Neural cell (in vitro differentiated cells): ENCODE measurements at regions not wholly inside any gene's neighbourhood (a gene's known extent, or its start where the extent isn't known, plus 50 kb on each side); places are given as distances from the start of the nearest gene placed in this dataset.

Experiments
- H2AFZ ChIP-seq: fragments of 200-600, 300-800 bp; sonication (generic), shearing (Covaris generic); 2 replicates; pipeline ENCODE4 v1.6.0; 2014; ENCODE audit warnings: low read depth, mild to moderate bottlenecking, antibody characterized with exemption, low read length, moderate library complexity
- H3F3A ChIP-seq: fragments of 200-600 bp; shearing (Covaris generic); 2 replicates; pipeline ENCODE4 v1.6.1; 2016; ENCODE audit warnings: mild to moderate bottlenecking, moderate library complexity, mixed read lengths, antibody characterized with exemption, low read length; ENCODE audit not compliant: insufficient read depth, poor library complexity, severe bottlenecking
- H3K27ac ChIP-seq: fragments of 200-600, 300-800 bp; sonication (generic), shearing (Covaris generic); 2 replicates; pipeline ENCODE4 v1.5.1; 2014; ENCODE audit warnings: mild to moderate bottlenecking, low read length, moderate library complexity
- H3K27me3 ChIP-seq: fragments of 300-800, 200-600 bp; sonication (generic), shearing (Covaris generic); 2 replicates; pipeline ENCODE4 v1.6.0; 2014; ENCODE audit warnings: mild to moderate bottlenecking, low read depth, low read length, moderate library complexity; ENCODE audit not compliant: insufficient read depth
- H3K36me3 ChIP-seq: fragments of 300-800, 200-600 bp; sonication (generic), shearing (Covaris generic); 2 replicates; pipeline ENCODE4 v1.5.1; 2014; ENCODE audit warnings: mild to moderate bottlenecking, antibody characterized with exemption, low read length, moderate library complexity; ENCODE audit not compliant: insufficient read depth
- H3K4me2 ChIP-seq: fragments of 300-800, 200-600 bp; sonication (generic), shearing (Covaris generic); 2 replicates; pipeline ENCODE4 v1.6.0; 2014; ENCODE audit warnings: mild to moderate bottlenecking, low read length
- H3K4me3 ChIP-seq: fragments of 300-800, 200-600 bp; sonication (generic), shearing (Covaris generic); 2 replicates; pipeline ENCODE4 v1.5.1; 2014; ENCODE audit warnings: mild to moderate bottlenecking, low read length, moderate library complexity
- H3K79me2 ChIP-seq: fragments of 200-600 bp; shearing (Covaris generic); replicated peaks from 2 replicates; pipeline ENCODE4 v1.6.0; 2014; ENCODE audit warnings: mild to moderate bottlenecking, low read length, moderate library complexity; ENCODE audit not compliant: insufficient read depth
- H3K9ac ChIP-seq: fragments of 300-800, 200-600 bp; sonication (generic), shearing (Covaris generic); 2 replicates; pipeline ENCODE4 v1.6.1; 2016; ENCODE audit warnings: mild to moderate bottlenecking, low read length, mixed read lengths
- H3K9me2 ChIP-seq: fragments of 200-600 bp; shearing (Covaris generic); 2 replicates; pipeline ENCODE4 v1.6.1; 2016; ENCODE audit warnings: mild to moderate bottlenecking, low read length, mixed read lengths; ENCODE audit not compliant: insufficient read depth
- H3K9me3 ChIP-seq: fragments of 200-600, 300-800 bp; sonication (generic), shearing (Covaris generic); 2 replicates; pipeline ENCODE4 v1.6.1; 2016; ENCODE audit warnings: mild to moderate bottlenecking, mixed run types, low read length, moderate library complexity, mixed read lengths
- H4K20me1 ChIP-seq: fragments of 200-600 bp; shearing (Covaris generic); 2 replicates; pipeline ENCODE4 v1.6.1; 2016; ENCODE audit warnings: mild to moderate bottlenecking, mixed run types; ENCODE audit not compliant: insufficient read depth
- CTCF ChIP-seq: fragments of 450-650 bp; IDR thresholded peaks from 2 replicates; pipeline ENCODE4 v1.5.1; 2014; ENCODE audit warnings: antibody characterized with exemption, mild to moderate bottlenecking, moderate library complexity; ENCODE audit not compliant: poor library complexity, severe bottlenecking
- EP300 ChIP-seq: fragments of 450-650 bp; conservative IDR thresholded peaks from 2 replicates; pipeline ENCODE4 v1.6.1; 2014; ENCODE audit warnings: antibody characterized with exemption, mild to moderate bottlenecking, moderate library complexity; ENCODE audit not compliant: poor library complexity, severe bottlenecking
- EZH2 ChIP-seq: fragments of 200-600, 300-800 bp; shearing (Covaris generic), sonication (generic); IDR thresholded peaks from 2 replicates; pipeline ENCODE4 v1.6.1; 2014; ENCODE audit warnings: antibody characterized with exemption, low read length, borderline replicate concordance, mild to moderate bottlenecking; ENCODE audit not compliant: insufficient read depth, poor library complexity, severe bottlenecking
- MXI1 ChIP-seq: fragments of 450-650 bp; conservative IDR thresholded peaks from 2 replicates; pipeline ENCODE4 v1.6.1; 2014; ENCODE audit warnings: antibody characterized with exemption, mild to moderate bottlenecking; ENCODE audit not compliant: poor library complexity, severe bottlenecking
- RAD21 ChIP-seq: fragments of 450-650 bp; conservative IDR thresholded peaks from 2 replicates; pipeline ENCODE4 v1.6.1; 2014; ENCODE audit warnings: antibody characterized with exemption, mild to moderate bottlenecking, moderate library complexity
- REST ChIP-seq: IDR thresholded peaks from 2 replicates; pipeline ENCODE4 v1.6.1; 2012; ENCODE audit warnings: borderline replicate concordance
- SMC3 ChIP-seq: fragments of 450-650 bp; conservative IDR thresholded peaks from 2 replicates; pipeline ENCODE4 v1.6.1; 2014; ENCODE audit warnings: antibody characterized with exemption, mild to moderate bottlenecking, moderate library complexity; ENCODE audit not compliant: poor library complexity

GRCh38 chr9:78813602-78814180, 516.8 kb downstream of the PSAT1 start:
- Histone ChIP-seq H3K27ac (peak overlapping the region; percentile 50), H3K4me2 (no peak overlapping the region), H3K4me3 (no peak overlapping the region), H3K36me3 (no peaks in the 10 kb centered on the region), H4K20me1 (no peaks in the 10 kb centered on the region), H3K9me2 (no peaks in the 10 kb centered on the region), H3K9me3 (no peaks in the 10 kb centered on the region), H3F3A (no peaks in the 10 kb centered on the region), H3K27me3 (no peaks in the 10 kb centered on the region), H3K79me2 (no peaks in the 10 kb centered on the region), H2AFZ (no peak overlapping the region), H3K9ac (no peak overlapping the region)
- no peak for TF ChIP-seq EP300

- Histone ChIP-seq H3K4me3 (no peak overlapping the region), H3K9me3 (no peaks in the 10 kb centered on the region), H2AFZ (no peak overlapping the region)
Observed at GRCh38 chr9:78821126-78821822, 524.3 kb downstream of the PSAT1 start.

More at GRCh38 chr9:78821126-78821822, 524.3 kb downstream of the PSAT1 start:
- Histone ChIP-seq H4K20me1 (no peaks in the 10 kb centered on the region), H3K36me3 (no peaks in the 10 kb centered on the region), H3F3A (no peaks in the 10 kb centered on the region), H3K27me3 (no peaks in the 10 kb centered on the region), H3K9me2 (no peaks in the 10 kb centered on the region), H3K4me2 (no peak overlapping the region), H3K9ac (no peak overlapping the region), H3K79me2 (no peaks in the 10 kb centered on the region), H3K27ac (no peak overlapping the region)
- no peak for TF ChIP-seq EZH2
- TF ChIP-seq CTCF: peak; percentile 64
- TF ChIP-seq MXI1: no peak
- TF ChIP-seq RAD21: peak; percentile 50
- TF ChIP-seq EP300: peak; percentile 51
- peak; percentile 48 for TF ChIP-seq SMC3
- no peak for TF ChIP-seq REST
